ENCODE measurements at regions not wholly inside any gene's neighbourhood (a gene's known extent, or its start where the extent isn't known, plus 50 kb on each side); places are given as distances from the start of the nearest gene placed in this dataset.

DNA sequence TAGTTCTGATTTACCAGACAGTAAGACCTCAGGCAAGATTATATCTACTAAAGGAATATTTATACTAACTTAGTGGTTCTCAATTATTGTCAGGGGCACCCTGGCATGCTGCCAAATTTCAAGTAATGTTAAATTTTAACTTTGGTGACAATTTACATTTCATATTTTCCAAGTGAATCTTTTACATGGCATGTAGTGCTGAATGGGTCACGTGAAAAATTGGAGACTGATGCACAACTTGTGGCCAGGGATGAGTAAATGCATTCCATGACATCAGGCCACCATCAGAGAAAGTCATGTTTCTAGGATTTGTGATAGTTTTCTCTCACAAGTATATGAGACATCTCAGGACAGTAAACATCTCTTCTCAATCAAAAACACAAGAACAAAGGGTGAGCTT is 202.6 kb upstream of the SOX21 start:
- no peak for DNase-seq (ENCODE audit: low read depth)
- H3K4me3 ChIP-seq (ENCODE audit: low read depth, low read length), result no peak overlapping the region
- TF ChIP-seq CTCF (IDR thresholded peaks at IDR 0.05; ENCODE audit: control insufficient read depth, extremely low read depth, insufficient read depth), result no peak

GRCh38 chr13:94906605-94907004 is 194.3 kb upstream of the SOX21 start:
- no peak for DNase-seq (ENCODE audit: low read depth)
- TF ChIP-seq CTCF (IDR thresholded peaks at IDR 0.05; ENCODE audit: control insufficient read depth, extremely low read depth, insufficient read depth), result no peak
- no peak overlapping the region for H3K4me3 ChIP-seq (ENCODE audit: low read depth, low read length)

DNA sequence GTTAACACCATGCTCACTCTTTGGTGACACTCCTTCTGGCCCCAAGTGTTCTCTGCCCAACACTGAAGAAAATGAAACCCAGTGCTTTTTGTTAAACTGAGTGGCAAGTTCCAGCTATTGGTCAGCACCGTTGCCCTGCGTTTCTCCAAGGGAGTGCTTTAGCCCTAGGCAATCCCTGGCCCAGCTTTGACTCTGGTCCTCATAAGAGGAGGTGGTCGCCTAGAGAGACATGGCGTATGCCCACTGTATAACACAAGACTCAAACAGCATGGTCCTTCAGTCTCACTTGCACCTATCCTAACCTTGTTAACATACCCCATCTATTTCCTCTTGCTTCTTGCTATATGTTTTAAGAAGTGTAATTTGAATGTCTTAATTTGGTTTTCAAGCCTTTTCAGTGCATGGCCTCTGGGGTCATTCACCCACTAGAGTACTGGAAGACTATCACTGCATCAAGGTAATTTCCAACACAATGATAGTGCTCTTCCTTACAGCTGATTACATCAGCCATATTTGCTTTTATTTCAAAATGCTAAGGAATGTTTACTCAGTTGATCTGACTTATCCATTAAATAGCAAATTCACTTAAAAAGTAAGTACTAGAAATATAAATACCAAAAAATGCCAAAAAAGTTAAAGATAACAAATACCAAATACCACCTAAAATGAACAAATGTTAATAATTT is 190.5 kb upstream of the SOX21 start:
- DNase-seq (ENCODE audit: low read depth), result no peak
- H3K4me3 ChIP-seq (ENCODE audit: low read depth, low read length), result no peak overlapping the region
- TF ChIP-seq CTCF (IDR thresholded peaks at IDR 0.05; ENCODE audit: control insufficient read depth, extremely low read depth, insufficient read depth), result no peak

GRCh38 chr13:94901070-94901469 is 188.7 kb upstream of the SOX21 start:
- H3K4me3 ChIP-seq (ENCODE audit: low read depth, low read length), result no peak overlapping the region
- DNase-seq (ENCODE audit: low read depth), result no peak
- TF ChIP-seq CTCF (IDR thresholded peaks at IDR 0.05; ENCODE audit: control insufficient read depth, extremely low read depth, insufficient read depth), result no peak

GRCh38 chr13:94896719-94897317 is 184.5 kb upstream of the SOX21 start:
- DNase-seq (ENCODE audit: low read depth), result no peak
- TF ChIP-seq CTCF (IDR thresholded peaks at IDR 0.05; ENCODE audit: control insufficient read depth, extremely low read depth, insufficient read depth), result no peak
- H3K4me3 ChIP-seq (ENCODE audit: low read depth, low read length), result no peak overlapping the region

DNA sequence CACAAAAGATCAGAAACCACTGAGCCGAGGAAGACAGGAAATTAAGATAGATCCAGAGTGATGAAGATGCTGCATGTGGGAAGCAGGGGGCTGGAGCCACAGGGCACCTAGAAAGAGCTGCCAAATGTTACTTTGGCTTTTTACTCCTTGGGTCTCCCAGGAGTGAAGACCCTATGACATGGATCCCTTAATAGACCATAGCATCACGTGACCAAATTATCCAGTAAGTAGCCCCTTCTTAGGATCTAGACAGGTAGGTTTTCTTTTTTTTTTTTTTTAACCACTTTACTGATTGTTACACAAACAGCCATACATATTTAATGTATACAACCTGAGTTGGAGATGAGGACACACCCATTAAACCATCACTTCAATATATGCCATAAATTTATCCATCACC is 183.9 kb upstream of the SOX21 start:
- no peak for DNase-seq (ENCODE audit: low read depth)
- H3K4me3 ChIP-seq (ENCODE audit: low read depth, low read length), result no peak overlapping the region
- TF ChIP-seq CTCF (IDR thresholded peaks at IDR 0.05; ENCODE audit: control insufficient read depth, extremely low read depth, insufficient read depth), result no peak

GRCh38 chr13:94886191-94886590 is 173.8 kb upstream of the SOX21 start:
- TF ChIP-seq CTCF (IDR thresholded peaks at IDR 0.05; ENCODE audit: control insufficient read depth, extremely low read depth, insufficient read depth), result no peak
- no peak for DNase-seq (ENCODE audit: low read depth)
- H3K4me3 ChIP-seq (ENCODE audit: low read depth, low read length), result no peak overlapping the region

All from LNCaP clone FGC (cell line).